Breast epithelium (tissue), 3 donors: ENCODE measurements at regions not wholly inside any gene's neighbourhood (a gene's known extent, or its start where the extent isn't known, plus 50 kb on each side); places are given as distances from the start of the nearest gene placed in this dataset.

Experiments used
- CTCF ChIP-seq, 3 donors: fragments of 450-650 bp; IDR thresholded peaks; one replicate each; pipeline ENCODE4 v1.5.1; 2016 to 2017; ENCODE audit warnings: antibody characterized with exemption in 3 of 3, mild to moderate bottlenecking in 3 of 3, moderate library complexity in 3 of 3
- POLR2A ChIP-seq: fragments of 450-650 bp; IDR thresholded peaks from one replicate; pipeline ENCODE4 v1.6.1; 2016; ENCODE audit warnings: antibody characterized with exemption, mild to moderate bottlenecking, moderate library complexity

GRCh38 chr3:59572106-59572505 is 522.3 kb upstream of the CFAP20DC start:
- TF ChIP-seq POLR2A: no peak
- no peak for TF ChIP-seq CTCF (IDR thresholded peaks at IDR 0.05)
